IPS-15b (cell line): ENCODE measurements at regions not wholly inside any gene's neighbourhood (a gene's known extent, or its start where the extent isn't known, plus 50 kb on each side); places are given as distances from the start of the nearest gene placed in this dataset.

ENCODE experiments used
- H3K27me3 ChIP-seq: one replicate; pipeline ENCODE4 v1.6.1; 2013; ENCODE audit warnings: low read length; ENCODE audit not compliant: control insufficient read depth, insufficient read depth
- H3K36me3 ChIP-seq: one replicate; pipeline ENCODE4 v1.6.1; 2013; ENCODE audit warnings: low read length; ENCODE audit not compliant: control insufficient read depth, insufficient read depth
- H3K4me1 ChIP-seq: one replicate; pipeline ENCODE4 v1.6.1; 2013; ENCODE audit warnings: mild to moderate bottlenecking, low read length; ENCODE audit not compliant: control insufficient read depth, insufficient read depth
- H3K4me3 ChIP-seq: one replicate; pipeline ENCODE4 v1.5.1; 2013; ENCODE audit warnings: low read depth, low read length
- H3K9ac ChIP-seq: one replicate; pipeline ENCODE4 v1.6.1; 2013; ENCODE audit warnings: low read depth, mild to moderate bottlenecking, low read length
- H3K9me3 ChIP-seq: one replicate; pipeline ENCODE4 v1.6.1; 2013; ENCODE audit warnings: mild to moderate bottlenecking, low read length; ENCODE audit not compliant: control insufficient read depth, insufficient read depth

- Histone ChIP-seq H3K9ac (no peak overlapping the region), H3K27me3 (no peaks in the 10 kb centered on the region), H3K36me3 (no peaks in the 10 kb centered on the region), H3K4me3 (no peak overlapping the region), H3K4me1 (no peaks in the 10 kb centered on the region), H3K9me3 (no peaks in the 10 kb centered on the region)
Measured at GRCh38 chr4:162234595-162234994, 70.8 kb upstream of the FSTL5 start.

GRCh38 chr4:162232349-162232748 is 68.5 kb upstream of the FSTL5 start:
- Histone ChIP-seq H3K9me3 (no peaks in the 10 kb centered on the region), H3K4me1 (no peaks in the 10 kb centered on the region), H3K27me3 (no peaks in the 10 kb centered on the region), H3K9ac (no peak overlapping the region), H3K36me3 (no peaks in the 10 kb centered on the region), H3K4me3 (no peak overlapping the region)

- Histone ChIP-seq H3K9ac (no peak overlapping the region), H3K9me3 (no peaks in the 10 kb centered on the region), H3K4me1 (no peaks in the 10 kb centered on the region), H3K4me3 (no peak overlapping the region), H3K27me3 (no peaks in the 10 kb centered on the region), H3K36me3 (no peaks in the 10 kb centered on the region)
Measured at GRCh38 chr4:162229670-162230069, 65.9 kb upstream of the FSTL5 start.

- no peaks in the 10 kb centered on the region for H3K36me3 ChIP-seq
Measured at GRCh38 chr4:162221148-162221547, 57.3 kb upstream of the FSTL5 start.

More at GRCh38 chr4:162221148-162221547, 57.3 kb upstream of the FSTL5 start:
- H3K4me3 ChIP-seq, result no peak overlapping the region
- no peaks in the 10 kb centered on the region for H3K4me1 ChIP-seq
- no peaks in the 10 kb centered on the region for H3K9me3 ChIP-seq
- no peak overlapping the region for H3K9ac ChIP-seq
- H3K27me3 ChIP-seq, result no peaks in the 10 kb centered on the region
